ENCODE measurements at regions not wholly inside any gene's neighbourhood (a gene's known extent, or its start where the extent isn't known, plus 50 kb on each side); places are given as distances from the start of the nearest gene placed in this dataset.
A peak's percentile ranks its signal among the peaks of the same experiment; 100 is the strongest.

DNA sequence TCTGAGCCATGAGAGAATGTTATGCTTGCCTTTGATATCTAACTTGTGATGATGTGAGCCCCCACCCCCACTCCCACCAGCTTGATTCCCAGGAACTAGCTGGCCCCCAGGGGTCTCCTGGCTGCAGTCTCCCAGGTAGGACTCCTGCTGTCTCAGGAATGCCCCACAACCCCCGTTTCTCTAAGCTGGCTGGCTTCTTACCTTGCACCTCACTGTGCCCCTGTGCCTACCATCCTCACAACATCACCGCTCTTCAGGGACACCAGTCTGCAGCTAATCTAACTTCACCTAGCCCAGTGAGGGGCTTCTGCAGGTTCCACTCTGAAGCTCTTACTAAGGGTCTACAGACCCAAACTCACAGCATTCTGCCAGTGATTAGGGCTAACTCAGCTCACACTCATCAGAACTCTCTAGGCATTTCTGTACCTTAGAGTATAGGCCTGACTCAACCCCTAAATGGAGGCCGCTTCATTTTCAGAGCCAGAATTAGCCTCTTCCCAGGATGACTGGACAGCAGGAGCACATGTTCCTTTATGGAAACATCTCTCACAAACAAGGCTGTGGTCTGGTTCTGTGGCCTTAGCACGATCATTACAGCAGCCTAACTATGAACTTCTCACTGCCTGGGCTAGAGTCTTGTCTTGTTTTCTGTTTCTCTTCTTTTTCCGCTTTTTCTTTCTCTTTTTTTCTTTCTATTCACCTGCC lies 72.8 kb upstream of the IFNG-AS1 start:
- Histone ChIP-seq H3K18ac (ENCODE audit: extremely low read depth, low read length) (no peak overlapping the region), H3K9ac (replicated peaks in 1 of 4; ENCODE audit: extremely low read depth in 1 of 4, low read depth in 3 of 4, low read length in 3 of 4) (no peak overlapping the region), H3K4me1 (replicated peaks in 1 of 4; ENCODE audit: control insufficient read depth in 3 of 4, insufficient read depth in 4 of 4, low read length in 3 of 4) (peaks cover 6 to 23% (median 16%) of the 10 kb centered on the region in 4 experiments), H2BK15ac (ENCODE audit: low read length) (no peak overlapping the region), H3K36me3 (ENCODE audit: control insufficient read depth in 2 of 4, insufficient read depth in 4 of 4, low read length in 3 of 4) (no peaks in the 10 kb centered on the region), H2BK12ac (ENCODE audit: low read depth, low read length) (peak overlapping the region; percentile 77; the same call in 1 of the 2 replicates), H3K27ac (ENCODE audit: low read depth, low read length) (no peak overlapping the region), H2AK5ac (ENCODE audit: low read depth, low read length) (no peak overlapping the region), H3K14ac (ENCODE audit: insufficient read length) (no peak overlapping the region), H2BK20ac (ENCODE audit: low read length) (no peak overlapping the region), H3K56ac (replicated peaks; ENCODE audit: insufficient read length, low read depth, low read length) (no peak overlapping the region), H2AFZ (ENCODE audit: low read length) (peak overlapping the region; percentile 76), H3K4me2 (ENCODE audit: insufficient read depth in 1 of 2, low read depth in 2 of 2, low read length in 2 of 2) (peak overlapping the region; percentile 24 to 33; a peak in 2 of 4 replicates), H3K79me2 (ENCODE audit: control insufficient read depth in 1 of 2, insufficient read depth in 2 of 2, low read length in 2 of 2) (no peaks in the 10 kb centered on the region), H3K9me3 (ENCODE audit: insufficient read depth in 2 of 2, low read depth in 1 of 2, low read length in 1 of 2) (no peaks in the 10 kb centered on the region), H4K8ac (ENCODE audit: extremely low read depth, insufficient read depth, low read length) (no peak overlapping the region; the same call in 1 of the 2 replicates), H4K5ac (ENCODE audit: insufficient read length, low read depth, low read length) (no peak overlapping the region), H3K23me2 (ENCODE audit: low read depth, low read length) (no peaks in the 10 kb centered on the region), H4K91ac (replicated peaks; ENCODE audit: insufficient read length, low read length) (peak overlapping the region; percentile 45), H2BK120ac (replicated peaks; ENCODE audit: low read depth, low read length) (no peak overlapping the region), H3K4me3 (ENCODE audit: extremely low read depth in 1 of 4, insufficient read depth in 2 of 4, low read depth in 3 of 4, low read length in 4 of 4) (no peak overlapping the region), H3K27me3 (replicated peaks in 1 of 4; ENCODE audit: control insufficient read depth in 3 of 4, extremely low read depth in 1 of 4, insufficient read depth in 3 of 4, low read length in 3 of 4) (no peaks in the 10 kb centered on the region), H4K20me1 (replicated peaks in 1 of 2; ENCODE audit: control insufficient read depth in 1 of 2, insufficient read depth in 2 of 2, low read length in 2 of 2) (no peaks in the 10 kb centered on the region), H2BK5ac (ENCODE audit: low read depth, low read length) (peak overlapping the region; percentile 21), H3K79me1 (ENCODE audit: low read depth, low read length) (no peaks in the 10 kb centered on the region), H3K4ac (replicated peaks; ENCODE audit: insufficient read length, low read depth, low read length) (no peak overlapping the region), H3K23ac (ENCODE audit: insufficient read length) (no peak overlapping the region)
- 77% methylated on average over 5 of the region's 5 CpGs; no CpG with 5 or more reads in 1 of the 2 experiments for WGBS, 2 experiments (ENCODE audit: extremely low coverage in 1 of 2, insufficient coverage in 1 of 2, insufficient read length in 1 of 2, insufficient replicate concordance in 2 of 2, low coverage in 1 of 2, low lambda C conversion rate in 2 of 2, missing lambda C conversion rate in 1 of 2)
- TF ChIP-seq YY1 (IDR thresholded peaks at IDR 0.05; ENCODE audit: low read depth, low read length) (no peak), HDAC2 (IDR thresholded peaks at IDR 0.05; ENCODE audit: borderline replicate concordance in 1 of 2, low read depth in 2 of 2, low read length in 2 of 2) (0 out of 4 replicates have a peak, but pooled peaks of 1 of the 2 experiments have one; percentile 28), TEAD4 (IDR thresholded peaks at IDR 0.05; ENCODE audit: low read depth, low read length) (peak; percentile 50; the same call in 1 of the 2 replicates), RXRA (IDR thresholded peaks at IDR 0.05; ENCODE audit: insufficient read depth, low read depth, low read length) (no peak), BRCA1 (IDR thresholded peaks at IDR 0.05; ENCODE audit: low read depth, low read length) (no peak)
- ChIA-PET POLR2A (ENCODE audit: partially characterized antibody) (interaction anchor here (1.1 to 1.3 kb wide), 2 partner anchors 8 to 47 kb away, joined by 3 read pairs; no protein-coding TSS in a partner anchor), CTCF (ENCODE audit: partially characterized antibody) (no interaction called here)
- FAIRE-seq (no peak), DNase-seq (ENCODE audit: low read depth in 1 of 2, low spot score in 2 of 2) (no peak)

All from H1 (cell line).